Caco-2 (cell line): ENCODE measurements at regions not wholly inside any gene's neighbourhood (a gene's known extent, or its start where the extent isn't known, plus 50 kb on each side); places are given as distances from the start of the nearest gene placed in this dataset.

ENCODE experiments used
- BruUV-seq: library from RNA; stranded (reverse); fragments of 400-500 nt; replicated peaks from 2 replicates; lab custom pipeline; 2021; lab: Mats Ljungman, UMichigan
- CTCF ChIA-PET: fragments of 300-600 bp; sonication (Branson Sonifier 250); formaldehyde crosslinking; loops from one replicate; lab custom pipeline; 2022; ENCODE audit warnings: antibody characterized with exemption; lab: Charles Lee
- POLR2A ChIA-PET: fragments of 300-600 bp; sonication (Branson Sonifier 250); formaldehyde crosslinking; loops from one replicate; lab custom pipeline; 2022; ENCODE audit warnings: antibody characterized with exemption; lab: Charles Lee
- DNase-seq, 2 experiments: peaks; one replicate each; pipeline versions ENCODE4 v3.0.0 to v3.0.0-alpha.2; 2020 to 2022
- H3K27me3 ChIP-seq: replicated peaks from 2 replicates; pipeline ENCODE4 v1.6.0; 2011; ENCODE audit warnings: low read length; ENCODE audit not compliant: control insufficient read depth, insufficient read depth
- H3K36me3 ChIP-seq: 2 replicates; pipeline ENCODE4 v1.5.1; 2011; ENCODE audit warnings: low read length; ENCODE audit not compliant: control insufficient read depth, insufficient read depth
- H3K4me1 ChIP-seq: fragments of 250-450 bp; sonication (Bioruptor Pico); 2 replicates; pipeline ENCODE4 v1.5.1; 2020; ENCODE audit warnings: mild to moderate bottlenecking
- H3K4me3 ChIP-seq: 2 replicates; pipeline ENCODE4 v1.5.1; 2011; ENCODE audit warnings: low read depth, mild to moderate bottlenecking, control low read depth, low read length
- H3K9me3 ChIP-seq: fragments of 250-450 bp; sonication (Bioruptor Pico); 2 replicates; pipeline ENCODE4 v1.5.1; 2020; ENCODE audit warnings: mild to moderate bottlenecking, moderate library complexity
- H3K27ac Mint-ChIP-seq: one replicate; pipeline ENCODE4 v1.8.0; 2022; ENCODE audit warnings: mixed read lengths; ENCODE audit not compliant: unreplicated experiment
- H3K27me3 Mint-ChIP-seq: one replicate; pipeline ENCODE4 v1.8.0; 2022; ENCODE audit warnings: mixed read lengths; ENCODE audit not compliant: insufficient read depth, unreplicated experiment
- H3K36me3 Mint-ChIP-seq: one replicate; pipeline ENCODE4 v1.8.0; 2022; ENCODE audit warnings: mild to moderate bottlenecking, mixed read lengths; ENCODE audit not compliant: insufficient read depth, unreplicated experiment
- H3K4me1 Mint-ChIP-seq: one replicate; pipeline ENCODE4 v1.8.0; 2022; ENCODE audit warnings: low read depth, mixed read lengths; ENCODE audit not compliant: unreplicated experiment
- H3K4me3 Mint-ChIP-seq: one replicate; pipeline ENCODE4 v1.8.0; 2022; ENCODE audit warnings: mild to moderate bottlenecking, moderate library complexity, mixed read lengths; ENCODE audit not compliant: unreplicated experiment
- H3K9me3 Mint-ChIP-seq: one replicate; pipeline ENCODE4 v1.8.0; 2022; ENCODE audit warnings: mixed read lengths; ENCODE audit not compliant: unreplicated experiment
- CTCF ChIP-seq, 2 experiments: fragments of 200-600 bp in 1 of 2; IDR thresholded peaks; 1 replicate in 1 of 2; 2 replicates in 1 of 2; pipeline versions ENCODE4 v1.5.1 to v1.8.0; 2011 to 2022; ENCODE audit warnings: antibody characterized with exemption in 1 of 2, control low read depth in 1 of 2, inconsistent platforms in 1 of 2, low read depth in 1 of 2, low read length in 1 of 2, mild to moderate bottlenecking in 1 of 2, moderate library complexity in 1 of 2; ENCODE audit not compliant: insufficient read depth in 1 of 2, severe bottlenecking in 1 of 2, unreplicated experiment in 1 of 2
- intact Hi-C: fragments of 100-400 bp; cut with micrococcal nuclease; formaldehyde crosslinking; loops from one replicate; pipeline ENCODE4 v1.10.0; 2022; ENCODE audit not compliant: unreplicated experiment

- no peak overlapping the region for H3K4me3 Mint-ChIP-seq
- H3K36me3 ChIP-seq: no peaks in the 10 kb centered on the region
- no peaks in the 10 kb centered on the region for H3K27me3 ChIP-seq
- no peaks in the 10 kb centered on the region for H3K9me3 ChIP-seq
- intact Hi-C loops: no loop called here
- H3K27ac Mint-ChIP-seq: no peak overlapping the region
- POLR2A ChIA-PET: no interaction called here
- TF ChIP-seq CTCF (IDR thresholded peaks at IDR 0.05; ENCODE audit: insufficient read depth in 1 of 2, low read depth in 1 of 2, low read length in 1 of 2, severe bottlenecking in 1 of 2, unreplicated experiment in 1 of 2): no peak
- no TSS peak for BruUV-seq
- DNase-seq: no peak
- CTCF ChIA-PET: no interaction called here
- no peaks in the 10 kb centered on the region for H3K9me3 Mint-ChIP-seq
- no peaks in the 10 kb centered on the region for H3K4me1 Mint-ChIP-seq
- no peaks in the 10 kb centered on the region for H3K36me3 Mint-ChIP-seq
- no peak overlapping the region for H3K4me3 ChIP-seq
- no peaks in the 10 kb centered on the region for H3K4me1 ChIP-seq
- no peaks in the 10 kb centered on the region for H3K27me3 Mint-ChIP-seq
Observed at GRCh38 chr4:13968723-13969122, 341.2 kb upstream of the BOD1L1 start.

- no peaks in the 10 kb centered on the region for H3K9me3 ChIP-seq
- no TSS peak for BruUV-seq
- DNase-seq: no peak
- H3K4me1 Mint-ChIP-seq: no peaks in the 10 kb centered on the region
- H3K4me3 ChIP-seq: no peak overlapping the region
- H3K36me3 Mint-ChIP-seq: no peaks in the 10 kb centered on the region
- no peak overlapping the region for H3K4me3 Mint-ChIP-seq
- no peaks in the 10 kb centered on the region for H3K9me3 Mint-ChIP-seq
- H3K27me3 Mint-ChIP-seq: no peaks in the 10 kb centered on the region
- H3K4me1 ChIP-seq: no peaks in the 10 kb centered on the region
- H3K27me3 ChIP-seq: no peaks in the 10 kb centered on the region
- no peak overlapping the region for H3K27ac Mint-ChIP-seq
- no peak for TF ChIP-seq CTCF (IDR thresholded peaks at IDR 0.05; ENCODE audit: insufficient read depth in 1 of 2, low read depth in 1 of 2, low read length in 1 of 2, severe bottlenecking in 1 of 2, unreplicated experiment in 1 of 2)
- CTCF ChIA-PET: no interaction called here
- POLR2A ChIA-PET: no interaction called here
- intact Hi-C loops: no loop called here
- H3K36me3 ChIP-seq: no peaks in the 10 kb centered on the region
Observed at GRCh38 chr4:13970349-13970748, 342.8 kb upstream of the BOD1L1 start.

- DNase-seq: no peak
- H3K36me3 ChIP-seq: no peaks in the 10 kb centered on the region
- Mint-ChIP-seq H3K36me3 (no peaks in the 10 kb centered on the region), H3K27ac (no peak overlapping the region), H3K4me3 (no peak overlapping the region), H3K27me3 (no peaks in the 10 kb centered on the region), H3K9me3 (peaks cover 27% of the 10 kb centered on the region), H3K4me1 (peaks cover 6% of the 10 kb centered on the region)
- ChIA-PET CTCF (no interaction called here), POLR2A (no interaction called here)
- no TSS peak for BruUV-seq
- H3K4me1 ChIP-seq: peaks cover 4% of the 10 kb centered on the region; the same call in 1 of the 2 replicates
- intact Hi-C loops: no loop called here
- H3K27me3 ChIP-seq: no peaks in the 10 kb centered on the region
- H3K9me3 ChIP-seq: no peaks in the 10 kb centered on the region
- no peak for TF ChIP-seq CTCF (IDR thresholded peaks at IDR 0.05; ENCODE audit: insufficient read depth in 1 of 2, low read depth in 1 of 2, low read length in 1 of 2, severe bottlenecking in 1 of 2, unreplicated experiment in 1 of 2)
- no peak overlapping the region for H3K4me3 ChIP-seq
Observed at GRCh38 chr4:13977746-13978145, 350.2 kb upstream of the BOD1L1 start.
